ENCODE measurements at regions not wholly inside any gene's neighbourhood (a gene's known extent, or its start where the extent isn't known, plus 50 kb on each side); places are given as distances from the start of the nearest gene placed in this dataset.

DNA sequence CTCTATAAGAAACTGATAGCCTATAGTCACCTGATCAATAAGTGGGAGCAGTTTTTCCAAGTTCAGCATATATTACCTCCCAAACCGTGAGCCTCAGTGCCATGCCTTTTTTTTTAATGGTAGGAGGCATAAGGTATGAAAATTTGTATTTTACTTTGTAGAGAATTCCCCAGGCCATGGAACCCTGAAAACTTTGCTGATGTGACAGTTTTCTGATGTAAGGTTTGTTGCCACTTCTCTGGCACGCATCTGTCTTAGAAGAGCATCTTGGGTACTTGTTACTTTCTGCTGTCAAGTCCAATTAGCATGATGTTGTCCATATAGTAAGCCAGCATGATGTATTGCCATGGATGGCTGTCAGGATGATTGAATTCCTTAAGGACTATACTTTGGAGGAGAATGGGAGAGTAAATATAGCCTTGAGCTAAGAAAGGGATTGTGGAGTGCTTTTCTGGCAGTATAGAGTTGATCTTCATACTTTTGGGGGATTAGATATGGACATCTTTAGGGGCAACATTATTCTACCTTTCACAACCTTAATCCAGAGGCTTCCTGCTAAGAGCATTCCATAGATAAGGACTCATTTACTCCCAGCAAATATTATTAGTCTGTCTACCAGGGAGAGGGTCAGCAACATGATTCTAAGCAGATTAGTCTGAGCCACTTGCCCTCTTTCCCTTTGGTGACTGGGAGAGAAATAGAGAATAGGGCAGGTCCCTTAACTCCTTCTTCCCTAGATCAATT lies 389.6 kb downstream of the YTHDC2 start:
- no peak for DNase-seq (ENCODE audit: low spot score)

- no peak for DNase-seq (ENCODE audit: low spot score)
These were observed 396.3 kb downstream of the YTHDC2 start for GRCh38 chr5:113909782-113910181.

DNA sequence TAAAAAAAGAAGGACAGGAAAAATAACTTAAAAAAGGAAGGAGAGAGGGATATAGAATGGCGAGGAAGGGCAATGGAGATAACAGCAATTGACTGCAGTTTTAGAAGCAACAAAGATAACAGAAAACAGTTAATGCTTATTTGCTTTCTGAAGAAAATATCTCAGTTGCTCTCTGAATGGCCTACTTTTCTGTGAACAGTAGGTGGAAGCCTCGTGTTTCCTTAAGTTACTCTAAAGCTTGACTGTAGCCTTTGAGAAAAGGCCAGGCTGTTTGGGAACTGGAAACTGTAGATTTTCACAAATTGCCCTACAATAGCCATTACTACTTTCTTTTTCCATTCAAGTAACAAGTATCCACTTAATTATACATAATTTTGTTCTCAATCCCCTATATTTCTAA lies 404.5 kb downstream of the YTHDC2 start:
- DNase-seq (ENCODE audit: low spot score): no peak

GRCh38 chr5:113922343-113922742 lies 408.8 kb downstream of the YTHDC2 start:
- DNase-seq (ENCODE audit: low spot score): no peak

- DNase-seq (ENCODE audit: low spot score): no peak
These were observed 422.0 kb downstream of the YTHDC2 start for GRCh38 chr5:113935453-113935852.

- DNase-seq (ENCODE audit: low spot score): no peak
These were observed 423.8 kb downstream of the YTHDC2 start for GRCh38 chr5:113937301-113937700.

GRCh38 chr5:113939988-113940387 lies 421.9 kb upstream of the KCNN2 start:
- no peak for DNase-seq (ENCODE audit: low spot score)

DNA sequence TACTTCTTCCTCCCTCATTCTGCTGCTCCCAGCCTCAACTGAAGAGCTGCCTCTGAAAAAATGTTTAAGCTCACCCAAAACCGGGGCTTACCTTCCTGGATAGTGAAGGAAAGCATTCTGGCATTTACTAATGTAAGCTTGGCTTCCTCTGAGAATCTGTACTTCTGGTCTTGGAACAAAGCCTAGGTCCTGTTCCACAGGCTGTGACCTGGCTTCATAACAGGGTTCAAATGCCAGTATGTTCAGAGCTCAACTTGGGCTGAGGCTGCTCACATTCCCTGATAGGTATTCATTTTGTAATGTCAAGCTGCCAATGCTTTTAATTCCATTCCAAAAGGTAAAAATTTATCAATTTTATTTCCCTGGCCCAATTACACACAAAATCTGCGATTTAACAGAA lies 411.7 kb upstream of the KCNN2 start:
- DNase-seq (ENCODE audit: low spot score): no peak

DNA sequence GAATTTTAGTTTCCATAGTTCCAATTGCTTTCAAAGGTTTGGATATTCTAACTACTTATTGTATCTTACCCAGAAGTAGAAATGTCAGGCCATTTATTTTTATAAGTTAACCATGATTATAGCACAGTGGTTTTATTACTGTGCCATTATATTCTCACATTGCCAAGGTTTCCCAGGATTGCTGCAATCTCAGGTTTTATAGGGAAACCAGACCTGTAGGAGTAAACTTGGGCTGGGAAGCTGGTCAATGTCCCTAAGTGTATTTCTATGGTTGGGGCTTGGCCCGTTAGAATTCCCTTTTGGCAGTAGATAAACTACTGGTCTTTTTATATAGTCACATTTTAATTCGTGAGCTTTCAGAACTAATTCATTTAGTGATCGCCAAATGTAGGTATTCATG lies 396.6 kb upstream of the KCNN2 start:
- no peak for DNase-seq (ENCODE audit: low spot score)

- no peak for DNase-seq (ENCODE audit: low spot score)
These were observed 392.0 kb upstream of the KCNN2 start for GRCh38 chr5:113969901-113970300.

GRCh38 chr5:113971454-113971853 lies 390.4 kb upstream of the KCNN2 start:
- DNase-seq (ENCODE audit: low spot score): no peak

DNA sequence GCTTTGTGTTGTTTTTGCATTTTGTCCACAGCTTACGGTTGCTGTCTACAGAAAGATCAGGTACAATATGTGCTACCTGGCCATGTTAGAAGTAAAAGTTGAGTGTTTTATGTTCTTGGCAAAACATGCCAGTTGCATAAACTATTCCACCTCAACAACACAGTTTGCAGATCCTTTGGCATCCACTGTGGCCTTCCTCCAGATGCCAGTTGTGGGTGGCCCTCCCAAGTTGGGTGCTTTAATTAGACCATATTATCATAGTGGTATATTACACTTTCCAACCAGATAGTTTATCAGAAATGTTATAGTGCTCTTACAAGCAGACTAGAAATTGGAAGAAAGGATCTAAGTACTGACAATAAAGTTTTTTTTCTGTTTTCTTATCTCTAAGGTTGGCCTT lies 386.9 kb upstream of the KCNN2 start:
- no peak for DNase-seq (ENCODE audit: low spot score)

- no peak for DNase-seq (ENCODE audit: low spot score)
These were observed 376.9 kb upstream of the KCNN2 start for GRCh38 chr5:113984928-113985327.

DNA sequence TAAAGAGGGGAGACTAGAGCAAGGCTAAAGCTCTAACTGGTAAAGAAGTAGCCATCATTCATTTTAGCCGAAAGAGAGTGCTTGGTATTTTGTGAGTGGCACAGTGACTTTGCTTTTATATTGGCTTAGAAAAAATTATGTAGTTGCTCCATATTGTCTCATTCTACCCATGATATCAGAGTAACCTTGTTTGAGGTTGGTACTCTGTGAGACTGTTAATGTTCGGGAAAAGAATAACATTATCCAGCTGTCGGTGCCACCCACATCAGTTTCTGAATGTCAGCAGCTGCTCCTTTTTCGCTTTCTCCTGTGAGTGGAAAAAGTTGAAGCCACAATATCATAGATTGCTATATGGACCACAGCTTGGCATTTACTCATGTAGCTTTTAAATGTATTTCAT lies 376.4 kb upstream of the KCNN2 start:
- DNase-seq (ENCODE audit: low spot score): no peak

DNA sequence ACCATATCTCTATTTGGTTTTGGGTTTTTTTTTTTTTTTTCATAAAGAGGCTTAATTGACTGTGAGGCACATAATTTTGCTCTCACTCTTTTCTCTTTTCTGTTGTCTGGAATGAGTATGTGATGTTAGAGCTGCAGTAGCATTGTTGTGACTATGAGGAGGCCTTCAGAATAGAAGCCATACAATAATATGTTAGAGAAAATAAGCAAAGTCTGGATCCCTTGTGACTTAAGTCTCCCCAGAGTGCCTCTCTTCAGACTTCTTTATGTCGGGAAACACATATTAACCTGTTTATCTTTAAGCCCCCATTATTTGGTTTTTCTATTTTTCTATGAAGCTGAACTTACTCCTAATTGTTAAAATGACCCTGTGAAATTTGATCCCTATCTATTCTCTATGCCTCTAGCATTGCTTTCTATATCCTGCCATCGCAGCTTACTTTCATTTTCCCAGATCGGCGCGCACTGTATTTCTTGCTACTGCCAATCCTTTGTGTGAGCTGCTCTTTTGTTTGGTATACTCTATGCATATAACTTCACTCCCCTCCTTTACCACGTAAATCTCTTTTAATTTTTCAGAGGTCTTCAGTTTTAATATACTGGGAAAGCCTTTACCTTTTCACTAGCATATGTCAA lies 372.5 kb upstream of the KCNN2 start:
- DNase-seq (ENCODE audit: low spot score): no peak

DNA sequence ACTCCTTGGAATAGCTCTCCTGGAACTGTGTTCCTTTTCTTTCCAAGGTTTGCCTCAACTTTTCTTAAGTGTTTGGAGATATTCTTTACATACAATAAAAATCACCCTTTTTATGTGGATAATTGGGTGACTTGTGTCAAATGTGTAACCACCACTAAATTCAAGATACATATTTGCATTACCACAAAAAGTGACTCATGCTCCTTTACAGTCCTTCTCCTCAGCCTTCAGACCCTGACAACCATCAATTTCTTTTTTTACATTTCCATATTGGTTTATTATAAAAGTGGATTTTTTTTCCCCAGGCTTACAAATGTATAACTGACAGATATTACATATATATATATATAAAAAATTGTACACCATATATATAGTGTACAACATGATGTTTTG lies 372.0 kb upstream of the KCNN2 start:
- DNase-seq (ENCODE audit: low spot score): no peak

DNA sequence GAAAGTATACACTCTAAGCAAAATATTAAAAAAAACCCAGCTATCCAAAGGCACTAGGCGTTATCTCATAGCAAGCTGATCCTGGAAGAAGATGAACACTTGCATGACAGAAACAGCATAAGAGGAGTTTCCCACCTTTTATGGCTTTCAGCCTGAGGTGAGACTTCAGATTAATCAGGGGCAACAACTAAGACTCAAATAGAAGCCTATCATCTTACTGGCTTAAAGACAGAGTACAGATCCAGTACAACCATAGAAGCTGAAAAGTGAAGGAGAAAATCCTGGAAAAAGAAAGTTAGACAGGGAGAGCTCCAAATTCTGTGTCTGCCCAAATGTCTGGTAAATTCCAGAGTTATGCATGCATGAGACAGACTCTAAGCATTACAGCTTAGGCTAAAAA lies 360.8 kb upstream of the KCNN2 start:
- no peak for DNase-seq (ENCODE audit: low spot score)

DNA sequence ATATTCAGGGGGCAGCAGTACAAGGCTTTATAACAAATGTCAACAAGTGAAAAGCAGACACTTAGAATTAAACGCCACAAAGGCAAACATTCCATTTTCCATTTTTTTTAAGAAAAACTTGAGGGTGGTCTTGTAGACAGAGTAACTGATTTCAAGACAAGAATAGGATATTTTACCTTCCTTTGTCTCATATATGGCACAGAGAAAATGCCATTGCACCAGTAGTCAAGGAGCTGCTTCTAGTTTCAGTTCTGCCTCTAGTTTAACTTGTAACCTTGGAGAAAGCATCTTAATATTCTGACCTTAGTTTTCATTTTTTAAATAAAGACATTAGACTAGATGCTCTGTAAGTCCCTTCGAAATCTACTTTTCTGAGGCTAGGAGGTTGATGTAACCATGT lies 355.3 kb upstream of the KCNN2 start:
- no peak for DNase-seq (ENCODE audit: low spot score)

DNA sequence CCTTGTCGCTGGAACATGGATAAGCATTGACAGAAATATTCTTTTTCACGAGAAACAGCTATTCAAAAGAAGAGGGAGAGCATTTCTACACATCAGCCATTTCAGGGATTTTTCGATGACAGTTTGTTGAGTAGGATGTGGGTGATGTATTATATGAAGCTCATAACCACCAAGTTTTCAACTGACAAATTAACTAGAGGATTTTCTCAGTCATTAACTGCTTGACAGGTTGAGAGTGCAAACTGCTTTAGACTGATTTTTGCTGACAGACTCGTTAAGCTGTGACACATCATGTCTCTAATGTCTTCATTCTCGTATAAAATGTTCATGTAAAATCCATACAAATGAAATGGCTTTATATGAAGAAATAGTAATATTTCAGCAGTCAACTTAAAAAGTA lies 354.2 kb upstream of the KCNN2 start:
- DNase-seq (ENCODE audit: low spot score): no peak

DNA sequence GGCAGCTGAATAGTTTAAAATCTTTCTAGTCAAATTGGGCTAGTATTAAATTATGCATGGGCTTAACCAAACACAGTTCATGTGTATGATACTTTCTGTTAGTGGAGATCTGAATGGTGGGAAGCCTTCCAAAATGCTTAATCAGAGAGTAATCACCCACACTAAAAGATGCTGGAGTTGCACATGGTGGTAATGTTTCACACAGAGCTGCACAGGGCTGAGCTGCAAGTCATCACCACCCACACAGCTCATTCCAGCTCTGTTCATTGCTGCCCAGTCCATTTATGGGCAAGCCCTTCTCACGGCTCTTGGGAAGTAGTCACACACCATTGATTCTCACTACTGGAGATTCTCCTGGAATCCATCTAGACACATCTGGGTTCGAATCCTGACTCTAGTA lies 351.5 kb upstream of the KCNN2 start:
- no peak for DNase-seq (ENCODE audit: low spot score)

- DNase-seq (ENCODE audit: low spot score): peak; percentile 16
These were observed 343.7 kb upstream of the KCNN2 start for GRCh38 chr5:114018186-114018585.

DNA sequence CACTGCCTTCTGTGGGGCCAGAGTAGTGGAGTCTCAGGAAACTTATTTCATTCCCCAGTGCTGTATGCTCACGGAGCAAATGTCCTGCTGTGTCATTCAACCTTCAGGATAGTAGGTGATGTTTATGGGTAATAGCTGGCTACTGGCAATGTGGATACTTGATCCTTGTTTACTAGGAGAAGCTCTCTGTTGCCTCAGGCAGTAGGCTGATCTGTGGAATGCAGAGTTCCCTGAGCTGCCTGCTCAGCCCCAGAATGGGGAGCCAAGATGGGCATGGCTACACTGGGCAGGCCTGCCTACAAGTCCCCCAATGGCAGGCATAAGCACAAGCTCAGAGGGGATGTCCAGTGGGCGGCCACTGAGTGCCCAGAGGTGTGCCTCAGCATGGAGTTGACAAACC lies 323.1 kb upstream of the KCNN2 start:
- DNase-seq (ENCODE audit: low spot score): no peak

DNA sequence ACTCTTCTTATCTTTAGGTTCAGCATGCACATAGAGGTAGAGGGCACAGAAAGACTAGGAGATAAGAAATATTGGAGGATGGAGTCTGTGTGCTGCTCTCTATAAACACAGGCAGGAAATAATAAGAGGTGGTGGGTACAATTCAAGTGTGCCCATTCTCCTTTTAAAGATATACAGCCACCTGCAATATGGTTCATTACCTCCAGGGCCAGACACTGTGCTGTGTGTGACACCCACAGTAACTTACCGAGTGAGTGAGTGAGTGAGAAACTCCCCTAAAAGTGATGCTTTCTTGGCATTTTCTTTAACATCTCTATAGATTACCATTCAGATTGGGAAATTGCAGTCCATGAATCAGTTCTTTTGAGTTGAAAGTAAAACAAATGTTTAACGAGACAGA lies 311.8 kb upstream of the KCNN2 start:
- DNase-seq (ENCODE audit: low spot score): no peak

DNA sequence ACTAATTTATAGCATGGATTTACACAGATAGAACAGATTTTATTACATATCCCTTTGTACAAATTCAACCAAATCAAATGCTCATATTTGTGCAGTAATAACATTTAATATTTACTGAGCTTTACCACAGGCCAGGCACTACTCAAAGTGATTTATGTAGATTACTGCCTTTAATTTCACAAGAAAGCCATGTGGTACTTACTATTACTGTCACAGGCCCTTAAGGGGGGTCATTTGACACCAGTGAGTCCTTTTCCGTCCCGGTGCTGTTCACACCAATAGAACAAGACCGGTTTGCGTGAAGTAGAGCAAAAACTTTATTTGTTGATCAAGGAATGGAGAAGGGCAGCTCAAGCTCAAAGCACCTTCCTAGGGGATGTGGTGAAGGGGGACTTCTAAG lies 308.5 kb upstream of the KCNN2 start:
- DNase-seq (ENCODE audit: low spot score): no peak

Measured in kidney capillary endothelial cell (primary cell).